DMS53 treated with DMSO at 0.1 percent for 48 hours (cell line): ENCODE measurements at regions not wholly inside any gene's neighbourhood (a gene's known extent, or its start where the extent isn't known, plus 50 kb on each side); places are given as distances from the start of the nearest gene placed in this dataset.
"Not testable (repeated sequence)": the region's sequence is repeated elsewhere in the genome, so short reads cannot be mapped to it uniquely, and the experiment has no call there.

Source experiments
- DNase-seq: peaks from one replicate; lab custom pipeline; 2025; ENCODE audit not compliant: unreplicated experiment; lab: John Stamatoyannopoulos, UW

DNA sequence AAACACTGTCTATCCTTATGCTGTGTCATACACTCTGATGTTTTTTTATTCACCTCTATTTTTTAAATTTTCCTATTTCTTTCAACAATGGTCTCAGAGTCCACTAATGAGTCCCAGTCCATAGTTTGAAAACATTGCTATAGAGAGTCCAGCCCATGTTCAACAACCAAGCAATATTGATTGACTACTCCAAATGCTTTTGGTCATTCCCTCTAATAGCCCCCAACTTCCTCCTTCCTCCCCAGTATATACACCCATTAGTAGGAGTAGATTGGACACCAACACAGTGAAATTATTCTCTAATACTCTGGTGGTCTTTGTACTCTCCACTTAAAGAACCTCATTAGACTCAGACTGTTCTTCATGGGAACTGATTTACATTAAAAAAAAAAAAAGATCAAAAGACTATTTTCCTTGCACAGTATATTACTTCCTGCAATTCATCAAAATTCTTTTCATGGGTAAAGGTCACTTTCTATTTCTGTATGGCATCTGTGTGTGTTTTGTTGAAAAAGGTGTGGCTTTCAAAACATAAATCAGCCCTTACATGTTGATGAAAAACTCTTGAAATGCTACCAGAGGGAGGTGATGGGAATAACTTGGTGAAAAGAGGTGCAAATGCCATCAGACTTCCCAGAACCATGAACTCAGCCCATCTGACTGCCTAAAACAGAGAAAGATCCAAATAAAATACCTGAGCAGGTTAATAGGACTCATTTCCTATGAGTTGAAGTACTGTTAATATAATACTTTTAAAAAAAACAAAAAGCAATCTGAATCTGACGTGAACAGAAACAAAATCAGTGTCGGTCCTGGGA, 250.3 kb upstream of the KLF3 start:
- DNase-seq: no peak

DNA sequence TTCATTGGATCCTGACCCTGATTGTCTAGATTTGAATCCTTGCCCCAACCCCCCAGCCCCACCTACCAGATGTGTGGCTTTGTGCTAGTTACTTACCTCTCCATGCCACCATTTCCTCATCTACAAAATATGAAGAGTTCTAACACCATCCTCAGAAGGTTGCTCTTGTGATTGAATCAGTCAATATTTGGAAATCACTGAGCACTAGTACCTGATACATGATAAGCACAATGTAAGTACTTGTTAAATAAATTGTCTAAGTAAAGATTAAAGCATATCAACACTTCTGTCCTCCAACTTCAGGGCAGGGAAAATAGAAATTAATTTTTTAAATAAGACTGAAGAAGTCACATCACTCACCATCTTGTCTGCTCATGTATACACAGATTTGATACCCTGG, 249.6 kb upstream of the KLF3 start:
- no peak for DNase-seq

GRCh38 chr4:38415682-38416081, 248.3 kb upstream of the KLF3 start:
- DNase-seq: no peak

- DNase-seq: no peak
Measured at GRCh38 chr4:38416450-38417014, 247.5 kb upstream of the KLF3 start.

- DNase-seq: not testable (repeated sequence)
Measured at GRCh38 chr4:38420254-38420653, 243.7 kb upstream of the KLF3 start.

GRCh38 chr4:38422850-38423249, 241.1 kb upstream of the KLF3 start:
- no peak for DNase-seq

GRCh38 chr4:38424151-38424871, 239.7 kb upstream of the KLF3 start:
- DNase-seq: no peak

DNA sequence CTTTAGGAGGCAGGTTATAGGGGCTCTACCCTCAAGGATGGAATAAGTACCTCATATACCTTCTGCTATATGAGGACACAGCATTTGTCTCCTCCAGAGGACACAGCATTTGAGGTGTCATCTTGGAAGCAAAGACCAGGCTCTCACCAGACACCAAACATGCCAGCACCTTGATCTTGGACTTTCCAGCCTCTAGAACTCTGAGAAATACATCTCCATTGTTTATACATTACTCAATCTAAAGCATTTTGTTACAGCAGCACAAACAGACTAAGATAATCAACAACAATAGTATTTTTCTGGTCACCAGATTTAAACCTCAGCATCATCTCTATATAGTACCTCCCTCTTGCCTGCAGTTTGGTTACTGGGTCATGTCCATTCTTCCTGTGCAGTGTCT, 237.5 kb upstream of the KLF3 start:
- DNase-seq: no peak

- no peak for DNase-seq
Measured at GRCh38 chr4:38430841-38431240, 233.2 kb upstream of the KLF3 start.

GRCh38 chr4:38442073-38442788, 221.8 kb upstream of the KLF3 start:
- no peak for DNase-seq

DNA sequence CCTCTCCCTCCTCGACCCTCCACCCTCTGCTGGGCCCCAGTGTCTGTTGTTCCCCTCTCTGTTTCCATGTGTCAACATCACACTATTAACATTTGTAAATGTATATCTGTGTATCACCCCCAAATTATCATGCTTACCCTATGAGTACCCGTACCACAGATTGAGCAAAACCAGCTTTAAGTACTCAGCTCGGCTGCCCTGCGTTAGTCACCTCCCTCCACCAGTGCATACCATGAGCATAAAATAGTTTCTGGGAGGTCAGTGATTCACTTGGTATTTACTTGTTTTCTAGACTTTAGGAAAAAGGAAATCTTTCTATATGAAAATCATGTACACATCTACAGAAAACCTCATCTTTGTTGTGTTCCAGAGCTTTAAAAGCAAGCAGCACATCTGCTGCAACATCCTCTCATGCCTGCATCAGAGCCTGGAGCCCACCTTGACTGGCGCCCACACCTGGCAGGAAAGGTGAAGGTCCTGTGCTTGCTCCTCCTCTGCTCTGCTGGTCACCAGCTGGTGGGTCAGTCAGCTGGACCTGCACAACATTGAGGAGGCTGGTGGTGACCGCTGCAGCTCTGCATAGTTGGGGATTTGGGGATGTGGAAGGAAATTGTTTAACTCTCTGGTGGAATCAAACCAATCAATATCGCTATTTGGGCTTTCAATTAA, 214.4 kb upstream of the KLF3 start:
- DNase-seq: peak; percentile 73

- no peak for DNase-seq
Measured at GRCh38 chr4:38452009-38452408, 212.0 kb upstream of the KLF3 start.

DNA sequence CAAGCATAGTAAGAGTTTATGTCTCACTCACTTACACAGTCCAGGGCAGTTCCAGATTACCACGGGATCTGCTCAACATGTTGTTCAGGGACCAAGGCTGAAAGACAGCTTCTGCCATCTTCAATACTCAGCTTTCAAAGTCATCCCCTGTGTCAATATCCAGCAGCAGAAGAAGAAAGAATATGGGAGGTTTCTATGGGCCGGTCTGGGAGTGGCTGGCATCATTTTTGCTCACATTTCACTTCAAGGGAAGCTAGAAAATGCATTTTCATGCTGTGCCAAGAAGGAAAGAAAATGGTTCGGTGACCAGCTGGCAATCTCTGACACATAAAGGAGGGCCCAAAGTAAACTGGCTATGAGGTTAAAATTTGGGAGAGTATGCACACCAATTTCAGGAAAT, 211.5 kb upstream of the KLF3 start:
- no peak for DNase-seq

DNA sequence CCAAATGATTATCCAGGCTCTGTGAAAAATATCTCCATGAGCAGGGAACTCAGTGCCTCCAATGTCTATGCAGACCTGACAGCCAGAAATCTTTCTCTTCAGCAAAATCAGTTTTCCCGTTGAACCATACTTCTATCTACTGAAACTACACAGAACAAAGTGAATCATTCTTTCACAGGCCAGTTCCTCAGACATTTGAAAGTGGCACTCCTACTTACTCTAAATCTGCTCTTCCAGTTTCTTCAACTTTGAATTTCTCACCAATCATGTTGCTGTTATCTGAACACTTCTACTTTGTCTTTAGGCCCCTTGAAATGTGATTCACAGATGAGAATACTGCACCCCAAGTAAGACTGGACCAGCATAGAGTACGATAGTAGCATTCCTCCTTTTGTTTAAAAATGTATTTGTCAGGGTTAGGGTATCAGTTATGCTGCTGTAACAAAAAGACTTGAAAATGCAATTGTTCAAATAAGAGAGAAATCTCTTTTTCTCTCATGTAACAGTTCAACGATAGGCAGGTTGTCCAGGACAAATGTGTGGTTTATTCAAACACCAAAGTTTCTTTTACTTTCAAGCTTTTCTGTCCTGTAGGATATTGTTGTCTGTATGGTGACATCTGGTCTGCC, 210.6 kb upstream of the KLF3 start:
- no peak for DNase-seq

GRCh38 chr4:38454284-38454683, 209.7 kb upstream of the KLF3 start:
- DNase-seq: no peak

- DNase-seq: no peak
Measured at GRCh38 chr4:38455092-38455862, 208.7 kb upstream of the KLF3 start.

DNA sequence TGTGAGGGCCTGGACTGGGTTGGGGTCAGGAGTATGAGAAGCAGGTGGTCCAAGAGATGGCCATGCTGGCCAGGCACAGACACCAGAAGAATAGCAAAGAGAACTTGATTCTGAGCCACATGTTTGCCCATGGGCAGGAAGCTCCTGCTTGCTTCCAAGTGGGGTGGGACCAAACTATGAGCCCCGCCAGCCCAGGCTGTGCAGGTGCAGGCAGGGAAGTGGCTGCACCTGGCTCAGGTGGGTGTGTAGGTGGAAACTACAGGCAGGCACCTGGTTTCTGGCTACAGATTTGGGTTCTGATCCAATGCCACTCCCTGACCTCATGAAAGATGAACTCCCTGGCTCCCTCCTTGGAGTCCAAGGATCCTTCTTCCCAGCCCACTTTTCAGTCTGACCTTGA, 207.9 kb upstream of the KLF3 start:
- peak; percentile 51 for DNase-seq

DNA sequence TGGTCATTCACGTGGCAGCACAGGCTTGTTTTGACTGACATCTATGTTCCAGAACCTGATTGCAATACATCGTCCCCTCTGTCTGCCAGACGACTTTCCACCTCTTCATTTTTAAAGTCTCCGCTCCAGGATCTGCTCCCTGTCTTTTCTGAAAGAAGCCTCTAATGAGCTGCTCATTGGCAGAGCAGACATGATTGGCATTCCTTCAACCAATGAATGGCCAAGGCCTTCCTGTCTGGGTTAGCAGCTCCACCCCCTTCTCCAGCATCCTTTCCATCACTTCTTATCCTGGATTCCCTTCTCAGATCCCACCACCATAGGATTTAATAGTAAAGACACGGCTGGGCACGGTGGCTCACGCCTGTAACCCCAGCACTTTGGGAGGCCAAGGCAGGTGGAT, 202.7 kb upstream of the KLF3 start:
- no peak for DNase-seq

- no peak for DNase-seq
Measured at GRCh38 chr4:38462367-38463055, 201.5 kb upstream of the KLF3 start.
